Tibial nerve (tissue), 3 donors: ENCODE measurements at regions not wholly inside any gene's neighbourhood (a gene's known extent, or its start where the extent isn't known, plus 50 kb on each side); places are given as distances from the start of the nearest gene placed in this dataset.

Source experiments
- POLR2A ChIP-seq, 2 donors: fragments of 450-650 bp; IDR thresholded peaks; one replicate each; pipeline ENCODE4 v1.6.1; 2017; ENCODE audit warnings: antibody characterized with exemption in 2 of 2, mild to moderate bottlenecking in 2 of 2, moderate library complexity in 2 of 2
- TF ChIP-seq, protein P1 (sequence below), 5 experiments: fragments of 200-600 bp in 3 of 5; fragments of 450-650 bp in 2 of 5; sonication (generic) in 3 of 5; IDR thresholded peaks; one replicate each; pipeline ENCODE4 v1.5.1; 2016 to 2019; ENCODE audit warnings: antibody characterized with exemption in 5 of 5, mild to moderate bottlenecking in 3 of 5, moderate library complexity in 2 of 5

DNA sequence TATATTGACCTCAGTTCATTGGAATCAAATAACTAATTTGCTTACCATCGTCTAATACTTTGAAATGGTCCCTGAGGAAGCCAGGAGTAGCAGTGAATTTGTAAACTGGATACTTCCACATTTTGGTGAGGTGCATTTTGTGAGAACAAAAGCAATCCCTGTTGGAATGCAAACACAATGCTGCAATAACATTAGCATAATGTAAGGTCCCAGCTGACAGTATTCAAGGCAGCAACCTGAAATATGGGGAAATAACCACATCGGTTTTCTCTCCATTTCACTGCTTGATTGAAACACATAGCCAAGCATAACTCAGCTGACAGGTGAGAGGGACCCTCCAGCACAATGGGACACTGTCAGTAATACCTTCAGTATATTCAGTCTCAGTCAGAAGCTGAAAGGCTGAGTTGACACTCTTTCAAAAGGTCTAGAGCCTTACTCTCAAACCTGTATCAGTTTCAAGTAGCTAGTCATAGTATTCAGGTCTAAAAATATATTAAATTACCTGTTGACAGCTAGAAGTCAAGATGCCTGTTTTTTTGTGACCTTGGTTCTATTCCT, 1311.9 kb upstream of the NRXN1 start:
- TF ChIP-seq, protein P1, sequence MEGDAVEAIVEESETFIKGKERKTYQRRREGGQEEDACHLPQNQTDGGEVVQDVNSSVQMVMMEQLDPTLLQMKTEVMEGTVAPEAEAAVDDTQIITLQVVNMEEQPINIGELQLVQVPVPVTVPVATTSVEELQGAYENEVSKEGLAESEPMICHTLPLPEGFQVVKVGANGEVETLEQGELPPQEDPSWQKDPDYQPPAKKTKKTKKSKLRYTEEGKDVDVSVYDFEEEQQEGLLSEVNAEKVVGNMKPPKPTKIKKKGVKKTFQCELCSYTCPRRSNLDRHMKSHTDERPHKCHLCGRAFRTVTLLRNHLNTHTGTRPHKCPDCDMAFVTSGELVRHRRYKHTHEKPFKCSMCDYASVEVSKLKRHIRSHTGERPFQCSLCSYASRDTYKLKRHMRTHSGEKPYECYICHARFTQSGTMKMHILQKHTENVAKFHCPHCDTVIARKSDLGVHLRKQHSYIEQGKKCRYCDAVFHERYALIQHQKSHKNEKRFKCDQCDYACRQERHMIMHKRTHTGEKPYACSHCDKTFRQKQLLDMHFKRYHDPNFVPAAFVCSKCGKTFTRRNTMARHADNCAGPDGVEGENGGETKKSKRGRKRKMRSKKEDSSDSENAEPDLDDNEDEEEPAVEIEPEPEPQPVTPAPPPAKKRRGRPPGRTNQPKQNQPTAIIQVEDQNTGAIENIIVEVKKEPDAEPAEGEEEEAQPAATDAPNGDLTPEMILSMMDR (IDR thresholded peaks at IDR 0.05), result no peak
- no peak for TF ChIP-seq POLR2A (IDR thresholded peaks at IDR 0.05)
